GM19467 (cell line): ENCODE measurements at regions not wholly inside any gene's neighbourhood (a gene's known extent, or its start where the extent isn't known, plus 50 kb on each side); places are given as distances from the start of the nearest gene placed in this dataset.
"Not testable (repeated sequence)": the region's sequence is repeated elsewhere in the genome, so short reads cannot be mapped to it uniquely, and the experiment has no call there.

Experiments
- ATAC-seq: cut with Tn5 transposase; IDR thresholded peaks from one replicate; pipeline ENCODE4 v1.9.1; 2021; ENCODE audit warnings: mild to moderate bottlenecking, moderate library complexity; ENCODE audit not compliant: unreplicated experiment

- no peak for ATAC-seq
Measured at GRCh38 chrX:40943093-40943641, 142.1 kb upstream of the USP9X start.

GRCh38 chrX:40945361-40945713 is 139.9 kb upstream of the USP9X start:
- ATAC-seq, result no peak

- no peak for ATAC-seq
Measured at GRCh38 chrX:40947276-40947675, 138.0 kb upstream of the USP9X start.

- ATAC-seq, result no peak
Measured at GRCh38 chrX:40949071-40949470, 136.2 kb upstream of the USP9X start.

GRCh38 chrX:40950546-40950945 is 134.7 kb upstream of the USP9X start:
- no peak for ATAC-seq

- not testable (repeated sequence) for ATAC-seq
Measured at GRCh38 chrX:40951407-40951806, 133.8 kb upstream of the USP9X start.

GRCh38 chrX:40952855-40953254 is 132.4 kb upstream of the USP9X start:
- ATAC-seq, result no peak

- no peak for ATAC-seq
Measured at GRCh38 chrX:40953369-40953768, 131.9 kb upstream of the USP9X start.

GRCh38 chrX:40960041-40960440 is 125.2 kb upstream of the USP9X start:
- ATAC-seq, result no peak

GRCh38 chrX:40962793-40963407 is 122.3 kb upstream of the USP9X start:
- ATAC-seq, result no peak

- ATAC-seq, result no peak
Measured at GRCh38 chrX:40964008-40964407, 121.2 kb upstream of the USP9X start.

GRCh38 chrX:40964633-40965586 is 120.3 kb upstream of the USP9X start:
- ATAC-seq, result no peak

GRCh38 chrX:40966213-40966820 is 118.9 kb upstream of the USP9X start:
- ATAC-seq, result no peak

GRCh38 chrX:40968180-40968579 is 117.1 kb upstream of the USP9X start:
- no peak for ATAC-seq

- ATAC-seq, result no peak
Measured at GRCh38 chrX:40971736-40972135, 113.5 kb upstream of the USP9X start.

GRCh38 chrX:40973619-40974018 is 111.6 kb upstream of the USP9X start:
- no peak for ATAC-seq

- no peak for ATAC-seq
Measured at GRCh38 chrX:40975951-40976350, 109.3 kb upstream of the USP9X start.

- ATAC-seq, result no peak
Measured at GRCh38 chrX:40976981-40977380, 108.3 kb upstream of the USP9X start.

- no peak for ATAC-seq
Measured at GRCh38 chrX:40984962-40985361, 100.3 kb upstream of the USP9X start.

GRCh38 chrX:40987413-40987812 is 97.8 kb upstream of the USP9X start:
- ATAC-seq, result no peak

- no peak for ATAC-seq
Measured at GRCh38 chrX:40988100-40988499, 97.1 kb upstream of the USP9X start.

GRCh38 chrX:40993395-40993794 is 91.8 kb upstream of the USP9X start:
- not testable (repeated sequence) for ATAC-seq
